Kidney (tissue), 13 donors: ENCODE measurements at regions not wholly inside any gene's neighbourhood (a gene's known extent, or its start where the extent isn't known, plus 50 kb on each side); places are given as distances from the start of the nearest gene placed in this dataset.

Experiments used
- DNase-seq, 5 donors: peaks; one replicate each; pipeline ENCODE4 v3.0.0-alpha.2; 2013 to 2020
- FAIRE-seq: peaks from 2 replicates; lab custom pipeline; 2012; peaks lifted over from hg19 to GRCh38; lab: Jason Lieb, UNC
- H3K27ac ChIP-seq, 2 donors: one replicate each; pipeline ENCODE4 v1.7.0; 2013; ENCODE audit warnings: low read depth in 2 of 2, low read length in 2 of 2, inconsistent platforms in 1 of 2
- H3K27me3 ChIP-seq: one replicate; pipeline ENCODE4 v1.7.1; 2013; ENCODE audit warnings: low read length, inconsistent platforms; ENCODE audit not compliant: control insufficient read depth, insufficient read depth
- H3K36me3 ChIP-seq, 3 donors: one replicate each; pipeline versions ENCODE4 v1.7.0 to v1.7.1; 2013; ENCODE audit warnings: low read length in 3 of 3, control low read depth in 1 of 3, inconsistent platforms in 1 of 3; ENCODE audit not compliant: insufficient read depth in 3 of 3, control insufficient read depth in 2 of 3
- H3K4me1 ChIP-seq, 3 donors: one replicate each; pipeline versions ENCODE4 v1.7.0 to v1.7.1; 2013; ENCODE audit warnings: low read length in 3 of 3, inconsistent platforms in 1 of 3, low read depth in 1 of 3; ENCODE audit not compliant: control insufficient read depth in 2 of 3, insufficient read depth in 2 of 3
- H3K4me3 ChIP-seq, 3 donors: one replicate each; pipeline versions ENCODE4 v1.7.0 to v1.8.1; 2013; ENCODE audit warnings: low read length in 3 of 3, control low read depth in 1 of 3, inconsistent platforms in 1 of 3
- H3K9ac ChIP-seq, 3 donors: one replicate each; pipeline versions ENCODE4 v1.7.0 to v1.7.1; 2013; ENCODE audit warnings: low read length in 3 of 3, control low read depth in 1 of 3, inconsistent platforms in 1 of 3
- H3K9me3 ChIP-seq, 3 donors: one replicate each; pipeline versions ENCODE4 v1.7.0 to v1.7.1; 2013; ENCODE audit warnings: low read length in 3 of 3, control low read depth in 1 of 3, inconsistent platforms in 1 of 3; ENCODE audit not compliant: control insufficient read depth in 2 of 3, insufficient read depth in 1 of 3
- intact Hi-C: fragments of 100-400 bp; cut with DNase I; formaldehyde crosslinking; loops from one replicate; pipeline ENCODE4 v1.11.1; 2022
- TF ChIP-seq, protein P1 (sequence below): IDR thresholded peaks from 3 replicates; pipeline ENCODE4 v1.5.1; 2012; ENCODE audit warnings: mild to moderate bottlenecking, moderate library complexity, borderline replicate concordance; ENCODE audit not compliant: insufficient read depth; ENCODE audit errors: extremely low read depth
- donor health status: control.
- donor health status: control.
- donor health status: control.
- donor health status: control.
- donor health status: control.
- donor health status: DM: yes; HTN: yes; CAD: no.
- donor health status: Normal renal cell carcinoma (clear cell type).

GRCh38 chrX:39551762-39552161 is 546.0 kb downstream of the BCOR start:
- Histone ChIP-seq H3K4me1 (no peaks in the 10 kb centered on the region), H3K36me3 (no peaks in the 10 kb centered on the region), H3K27me3 (no peaks in the 10 kb centered on the region), H3K27ac (no peak overlapping the region), H3K9ac (no peak overlapping the region), H3K9me3 (no peaks in the 10 kb centered on the region), H3K4me3 (no peak overlapping the region)
- FAIRE-seq (no peak), DNase-seq (no peak)
- intact Hi-C loops = no loop called here
- TF ChIP-seq, protein P1, sequence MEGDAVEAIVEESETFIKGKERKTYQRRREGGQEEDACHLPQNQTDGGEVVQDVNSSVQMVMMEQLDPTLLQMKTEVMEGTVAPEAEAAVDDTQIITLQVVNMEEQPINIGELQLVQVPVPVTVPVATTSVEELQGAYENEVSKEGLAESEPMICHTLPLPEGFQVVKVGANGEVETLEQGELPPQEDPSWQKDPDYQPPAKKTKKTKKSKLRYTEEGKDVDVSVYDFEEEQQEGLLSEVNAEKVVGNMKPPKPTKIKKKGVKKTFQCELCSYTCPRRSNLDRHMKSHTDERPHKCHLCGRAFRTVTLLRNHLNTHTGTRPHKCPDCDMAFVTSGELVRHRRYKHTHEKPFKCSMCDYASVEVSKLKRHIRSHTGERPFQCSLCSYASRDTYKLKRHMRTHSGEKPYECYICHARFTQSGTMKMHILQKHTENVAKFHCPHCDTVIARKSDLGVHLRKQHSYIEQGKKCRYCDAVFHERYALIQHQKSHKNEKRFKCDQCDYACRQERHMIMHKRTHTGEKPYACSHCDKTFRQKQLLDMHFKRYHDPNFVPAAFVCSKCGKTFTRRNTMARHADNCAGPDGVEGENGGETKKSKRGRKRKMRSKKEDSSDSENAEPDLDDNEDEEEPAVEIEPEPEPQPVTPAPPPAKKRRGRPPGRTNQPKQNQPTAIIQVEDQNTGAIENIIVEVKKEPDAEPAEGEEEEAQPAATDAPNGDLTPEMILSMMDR = no peak

DNA sequence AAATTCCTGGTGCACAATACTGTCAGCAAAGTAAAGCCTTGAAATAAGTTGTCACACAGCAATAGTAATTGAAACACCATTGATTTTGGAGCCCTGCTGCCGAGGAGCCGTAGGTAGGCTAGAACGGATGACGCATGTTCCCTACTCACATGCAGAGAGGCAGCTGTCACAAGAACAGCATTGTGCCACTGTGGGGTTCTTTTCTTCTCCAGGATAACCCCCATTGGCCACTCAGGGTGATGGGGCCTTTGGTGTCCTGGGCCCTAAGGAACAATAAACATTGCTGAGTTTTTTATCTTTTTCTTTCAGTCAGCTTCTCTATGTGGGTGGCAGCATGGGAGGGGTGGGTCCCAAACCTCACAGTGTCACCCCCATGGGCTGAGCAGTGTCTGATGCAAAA is 542.3 kb downstream of the BCOR start:
- Histone ChIP-seq H3K4me3 (no peak overlapping the region), H3K9me3 (no peaks in the 10 kb centered on the region), H3K36me3 (no peaks in the 10 kb centered on the region), H3K4me1 (no peaks in the 10 kb centered on the region), H3K27ac (no peak overlapping the region), H3K9ac (no peak overlapping the region), H3K27me3 (no peaks in the 10 kb centered on the region)
- intact Hi-C loops = no loop called here
- no peak for FAIRE-seq
- DNase-seq = no peak
- TF ChIP-seq, protein P1 = no peak

- Histone ChIP-seq H3K27ac (no peak overlapping the region), H3K36me3 (no peaks in the 10 kb centered on the region), H3K9ac (no peak overlapping the region), H3K27me3 (no peaks in the 10 kb centered on the region), H3K4me1 (no peaks in the 10 kb centered on the region), H3K4me3 (no peak overlapping the region), H3K9me3 (no peaks in the 10 kb centered on the region)
- DNase-seq (no peak), FAIRE-seq (no peak)
- TF ChIP-seq, protein P1 = no peak
- intact Hi-C loops = no loop called here
Measured at GRCh38 chrX:39556056-39556455, 541.7 kb downstream of the BCOR start.

DNA sequence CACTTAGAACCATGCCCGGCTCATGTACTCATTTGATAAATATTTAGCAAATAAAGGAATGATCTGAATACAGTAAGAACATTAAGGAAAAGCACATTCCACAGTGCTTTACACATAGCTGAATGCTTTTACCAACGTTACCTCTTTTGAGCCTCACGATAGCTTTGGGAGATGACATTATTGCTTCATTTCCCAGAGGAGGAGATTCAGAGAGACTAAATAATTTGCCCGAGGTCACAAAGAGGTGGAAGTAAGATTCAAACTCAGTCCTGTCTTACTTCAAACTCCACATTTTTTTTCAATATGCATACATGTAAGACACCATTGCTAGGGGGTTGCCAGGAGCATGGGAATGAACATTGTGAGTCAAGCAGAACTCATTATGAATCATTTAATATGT is 538.5 kb downstream of the BCOR start:
- Histone ChIP-seq H3K36me3 (no peaks in the 10 kb centered on the region), H3K27me3 (no peaks in the 10 kb centered on the region), H3K9ac (no peak overlapping the region), H3K9me3 (no peaks in the 10 kb centered on the region), H3K4me3 (no peak overlapping the region), H3K4me1 (no peaks in the 10 kb centered on the region), H3K27ac (no peak overlapping the region)
- TF ChIP-seq, protein P1 = no peak
- FAIRE-seq (no peak), DNase-seq (no peak)
- intact Hi-C loops = no loop called here
